ENCODE measurements at regions not wholly inside any gene's neighbourhood (a gene's known extent, or its start where the extent isn't known, plus 50 kb on each side); places are given as distances from the start of the nearest gene placed in this dataset.

- no peak for DNase-seq (ENCODE audit: low spot score)
These were observed 1355.7 kb upstream of the FAM98A start for GRCh38 chr2:34954758-34955157.

- DNase-seq (ENCODE audit: low spot score) = no peak
These were observed 1351.7 kb upstream of the FAM98A start for GRCh38 chr2:34950797-34951196.

DNA sequence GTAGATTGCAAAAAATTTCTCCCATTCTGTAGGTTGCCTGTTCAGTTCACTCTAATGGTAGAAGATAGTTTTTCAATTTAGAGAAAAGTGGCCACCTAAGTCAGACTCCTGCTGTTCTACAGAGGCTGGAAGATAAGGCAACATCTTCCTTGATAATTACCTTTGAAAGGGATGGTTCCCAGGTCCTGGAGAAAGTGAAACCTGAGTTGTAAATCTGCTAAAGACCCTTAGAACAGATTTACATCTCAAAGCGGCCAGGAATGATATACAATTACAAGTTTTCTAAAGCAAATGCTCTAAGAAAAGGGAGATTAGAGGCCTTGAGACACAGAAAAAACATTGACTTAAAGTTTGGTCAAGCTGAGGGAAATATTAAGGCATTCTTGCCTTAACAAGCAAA lies 1350.2 kb upstream of the FAM98A start:
- DNase-seq (ENCODE audit: low spot score) = no peak

DNA sequence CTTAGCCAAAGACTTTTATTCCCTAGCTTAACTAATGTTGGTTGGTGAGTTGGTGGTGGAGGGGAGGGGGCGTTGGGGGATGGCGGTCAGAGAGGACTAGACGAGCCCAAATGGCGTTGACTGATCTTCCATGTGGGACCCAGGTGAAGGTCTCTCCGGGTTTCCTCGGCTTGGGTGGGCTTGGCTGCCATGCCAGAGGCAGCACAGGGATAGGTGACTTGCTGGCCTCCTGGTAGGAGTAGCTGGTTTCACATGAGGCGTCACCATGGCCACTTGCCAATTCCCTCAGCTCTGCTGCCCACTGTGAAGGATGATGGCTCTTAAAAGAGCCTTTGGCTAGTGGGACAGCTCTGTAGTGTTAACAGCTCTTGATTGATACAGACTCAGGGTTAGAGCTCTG lies 1337.0 kb upstream of the FAM98A start:
- no peak for DNase-seq (ENCODE audit: low spot score)

DNA sequence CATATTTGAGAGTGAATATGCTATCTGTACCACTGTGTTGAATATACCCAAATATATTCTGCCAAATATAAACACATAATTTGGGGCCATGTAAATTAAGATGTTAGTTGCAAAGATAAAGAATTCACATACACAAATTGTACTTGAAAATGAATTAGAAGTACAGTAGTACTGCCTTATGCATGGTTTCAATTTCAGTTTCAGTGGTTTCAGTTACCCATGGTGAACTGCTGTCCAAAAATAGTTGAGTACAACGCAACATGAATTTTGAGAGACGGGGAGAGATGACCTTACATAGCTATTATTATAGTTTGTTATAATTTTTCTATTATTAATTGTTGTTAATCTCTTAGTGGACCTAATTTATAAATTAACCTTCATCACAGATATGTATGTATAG lies 1313.0 kb upstream of the FAM98A start:
- DNase-seq (ENCODE audit: low spot score) = no peak

DNA sequence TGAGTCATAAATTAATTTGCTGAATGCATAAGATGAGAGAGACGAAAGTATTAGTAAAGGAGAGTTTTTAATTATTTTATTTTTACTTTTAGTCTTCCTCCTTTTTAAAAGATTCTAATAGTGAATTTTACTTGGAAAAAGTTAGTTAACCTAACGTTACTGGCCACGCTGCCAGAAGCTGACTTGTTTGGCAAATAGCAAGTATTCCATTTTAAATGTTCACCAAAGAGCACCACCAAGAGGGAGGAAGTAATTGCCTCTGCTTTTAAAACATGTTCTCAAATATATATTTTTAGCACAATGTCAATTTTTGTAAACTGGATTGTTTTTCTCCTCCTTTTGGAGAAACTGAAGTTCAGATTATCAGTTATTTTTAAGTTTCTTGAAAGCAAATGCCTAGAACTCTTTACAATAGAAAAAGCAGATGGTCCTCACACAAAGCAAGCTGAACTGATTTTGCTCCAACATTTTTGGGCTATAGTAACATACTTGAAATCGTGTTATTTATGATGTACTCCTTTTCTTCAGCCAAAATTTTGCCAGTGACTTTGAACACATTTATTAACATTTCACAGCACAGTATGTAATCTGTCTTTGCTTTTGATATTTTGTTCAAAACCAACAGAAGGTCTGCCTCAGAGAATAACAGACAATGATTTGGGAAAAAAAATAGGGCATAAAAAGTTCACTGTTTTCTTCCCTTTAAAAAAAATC lies 1311.0 kb upstream of the FAM98A start:
- DNase-seq (ENCODE audit: low spot score) = no peak

DNA sequence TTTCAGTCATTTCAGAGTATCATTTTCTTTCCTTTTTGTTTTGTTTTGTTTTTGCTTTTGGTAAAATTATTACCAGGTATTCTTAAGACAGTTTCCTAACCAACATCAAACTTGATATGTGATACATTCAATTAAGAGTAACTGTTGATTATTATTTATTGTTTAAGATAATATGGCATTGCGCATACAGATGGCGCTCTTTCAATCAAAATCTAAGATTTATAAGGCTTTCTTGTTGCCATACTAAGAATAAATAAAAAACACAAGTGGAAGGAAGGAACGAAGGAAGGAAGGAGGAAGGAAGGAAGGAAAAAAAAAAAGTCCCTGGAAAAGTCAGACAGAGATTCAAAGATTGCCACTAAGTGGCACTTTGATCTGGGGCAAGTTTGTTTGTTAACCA lies 1308.7 kb upstream of the FAM98A start:
- no peak for DNase-seq (ENCODE audit: low spot score)

GRCh38 chr2:34901739-34902138 lies 1302.6 kb upstream of the FAM98A start:
- no peak for DNase-seq (ENCODE audit: low spot score)

GRCh38 chr2:34899079-34899478 lies 1300.0 kb upstream of the FAM98A start:
- DNase-seq (ENCODE audit: low spot score) = peak; percentile 58

- DNase-seq (ENCODE audit: low spot score) = no peak
These were observed 1293.7 kb upstream of the FAM98A start for GRCh38 chr2:34892766-34893165.

DNA sequence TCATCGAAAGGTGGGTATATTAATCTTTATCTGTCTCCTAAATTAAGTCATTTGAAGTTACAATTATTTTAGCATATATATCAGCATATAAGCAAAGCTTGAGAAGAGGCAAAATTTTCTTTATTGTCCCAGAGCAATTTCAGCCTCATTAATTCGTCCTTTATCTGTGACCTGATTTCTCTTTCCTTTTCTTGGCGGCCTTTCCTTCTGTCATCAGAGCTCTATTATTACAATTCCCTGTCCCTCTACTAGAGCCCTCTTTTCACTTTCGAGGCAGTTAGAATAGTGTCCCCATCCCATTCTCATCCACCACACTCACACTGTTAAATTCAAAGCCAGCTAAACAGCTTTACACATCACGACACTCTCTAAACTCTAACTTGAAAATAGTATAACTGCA lies 1293.2 kb upstream of the FAM98A start:
- no peak for DNase-seq (ENCODE audit: low spot score)

DNA sequence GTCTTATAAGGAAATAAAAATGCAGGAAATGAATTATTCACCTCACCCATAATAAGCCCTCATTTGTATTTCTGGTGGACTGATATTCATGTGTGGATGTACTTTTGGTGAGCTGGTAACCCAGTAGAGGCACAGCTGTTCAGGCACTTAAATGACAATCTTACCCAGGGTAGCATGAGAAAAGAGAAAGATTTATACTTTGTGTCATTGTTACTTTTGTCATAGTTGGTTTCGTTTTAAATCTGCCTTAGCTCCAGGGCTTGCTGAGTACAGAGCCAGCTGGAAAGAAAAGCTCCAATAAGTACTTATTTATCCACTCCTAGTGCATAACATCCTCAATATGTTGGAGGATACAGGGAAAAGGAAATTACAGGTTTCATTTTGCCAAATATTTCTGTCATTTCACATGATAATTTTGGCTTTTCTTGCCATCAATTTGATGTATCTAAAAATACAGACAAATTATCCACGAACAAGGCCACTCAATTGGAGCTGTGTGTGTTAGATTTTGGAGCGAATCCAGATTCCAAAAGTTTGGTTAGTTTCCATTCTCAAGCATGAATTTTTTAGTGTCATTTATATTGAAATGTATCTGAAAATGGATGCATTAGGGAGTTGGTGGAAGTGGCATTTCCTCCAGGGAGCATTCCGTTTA lies 1276.1 kb upstream of the FAM98A start:
- DNase-seq (ENCODE audit: low spot score) = no peak

DNA sequence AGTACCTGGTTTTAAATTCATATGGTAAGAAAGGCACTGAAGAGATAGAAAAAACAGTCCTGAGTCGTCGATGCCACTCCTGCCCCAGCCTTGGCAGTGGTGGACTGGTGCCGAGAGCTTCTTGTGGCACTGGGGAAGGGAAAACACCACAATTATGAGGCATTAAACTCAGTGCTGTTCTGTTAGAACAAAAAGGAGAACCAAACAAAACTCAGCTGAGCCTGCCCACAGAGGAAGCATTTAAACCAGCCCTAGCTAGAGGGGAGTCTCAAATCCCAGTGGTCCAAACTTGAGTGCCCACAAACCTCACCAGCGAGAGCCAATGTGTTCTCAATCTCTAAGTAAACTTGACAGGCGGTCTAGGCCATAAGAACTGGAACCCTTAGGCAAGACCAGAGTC lies 1254.5 kb upstream of the FAM98A start:
- no peak for DNase-seq (ENCODE audit: low spot score)

GRCh38 chr2:34851804-34852203 lies 1252.7 kb upstream of the FAM98A start:
- DNase-seq (ENCODE audit: low spot score) = no peak

DNA sequence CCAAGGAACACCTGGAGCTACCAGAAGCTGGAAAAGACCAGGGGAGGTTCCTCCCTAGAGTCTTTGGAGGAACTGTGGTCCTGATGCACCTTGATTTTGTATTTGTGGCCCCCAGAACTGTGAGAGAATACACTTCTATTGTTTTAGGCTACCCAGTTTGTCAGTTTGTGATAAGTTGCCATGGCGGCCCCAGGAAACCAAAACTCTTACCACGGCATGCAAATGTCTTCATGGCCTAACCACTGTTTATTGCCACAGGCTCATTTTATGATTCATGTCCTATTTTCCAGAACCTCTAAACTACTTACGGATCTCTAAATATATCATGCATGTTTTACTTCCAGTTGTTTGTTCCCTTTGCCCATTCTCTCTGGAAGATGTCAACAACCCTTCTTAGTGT lies 1250.7 kb upstream of the FAM98A start:
- DNase-seq (ENCODE audit: low spot score) = no peak

GRCh38 chr2:34848691-34849090 lies 1249.6 kb upstream of the FAM98A start:
- DNase-seq (ENCODE audit: low spot score) = no peak

DNA sequence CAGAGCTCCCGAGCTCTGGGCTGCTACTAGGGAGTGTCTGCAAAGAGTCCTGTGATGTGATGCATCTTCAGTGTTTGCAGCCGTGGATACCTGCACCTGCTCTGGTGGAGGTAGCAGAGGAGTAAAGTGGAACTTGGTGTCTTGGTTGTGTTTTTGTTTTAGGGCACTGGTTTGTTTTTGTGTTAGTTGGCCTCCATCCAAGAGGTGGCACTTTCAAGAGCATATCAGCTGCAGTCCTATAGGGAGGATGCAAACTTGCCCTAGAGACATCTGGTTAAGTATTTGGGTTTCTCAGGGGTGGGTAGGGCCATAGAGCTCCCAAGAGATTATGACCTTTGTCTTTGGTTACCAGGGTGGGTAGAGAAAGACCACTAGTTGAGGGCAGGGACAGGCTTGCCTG lies 1249.0 kb upstream of the FAM98A start:
- no peak for DNase-seq (ENCODE audit: low spot score)

- no peak for DNase-seq (ENCODE audit: low spot score)
These were observed 1245.5 kb upstream of the FAM98A start for GRCh38 chr2:34844629-34845028.

GRCh38 chr2:34838408-34838807 lies 1239.3 kb upstream of the FAM98A start:
- DNase-seq (ENCODE audit: low spot score) = no peak

DNA sequence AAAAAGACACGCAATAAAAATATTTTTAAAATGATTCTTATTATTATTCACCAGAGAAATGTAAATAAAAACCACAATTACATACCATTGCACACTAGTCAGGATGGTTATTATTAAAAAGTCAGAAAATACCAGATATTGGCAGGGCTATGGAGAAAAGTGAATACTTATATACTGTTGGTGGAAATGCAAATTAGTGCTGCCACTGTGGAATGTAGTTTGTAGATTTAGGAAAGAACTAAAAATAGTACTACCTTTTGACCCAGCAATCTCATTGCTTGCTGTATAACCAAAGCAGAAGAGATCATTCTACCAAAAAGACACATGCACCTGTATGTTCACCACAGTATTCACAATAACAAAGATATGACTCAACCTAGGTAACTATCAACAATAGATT lies 1237.3 kb upstream of the FAM98A start:
- DNase-seq (ENCODE audit: low spot score) = no peak

DNA sequence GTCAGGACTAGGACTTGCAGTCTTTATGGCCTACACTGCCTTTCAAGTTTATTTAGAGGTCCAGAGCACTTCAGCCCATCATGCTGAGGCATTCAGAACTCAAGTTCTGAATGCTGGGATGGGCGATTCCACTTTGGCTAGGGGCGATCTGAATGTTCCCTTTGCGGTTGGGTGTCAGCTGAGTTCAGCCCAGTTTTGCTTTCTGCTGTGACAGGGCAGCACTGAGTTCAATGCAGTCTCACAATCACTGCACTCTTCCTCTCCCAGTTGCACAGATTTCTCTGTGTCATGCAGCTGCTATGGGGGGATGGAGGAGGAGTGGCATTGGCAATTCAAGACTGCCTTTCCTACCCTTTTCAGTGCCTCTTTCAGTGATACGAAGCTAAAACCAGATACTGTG lies 1232.0 kb upstream of the FAM98A start:
- DNase-seq (ENCODE audit: low spot score) = no peak

- DNase-seq (ENCODE audit: low spot score) = no peak
These were observed 1229.4 kb upstream of the FAM98A start for GRCh38 chr2:34828481-34828880.

DNA sequence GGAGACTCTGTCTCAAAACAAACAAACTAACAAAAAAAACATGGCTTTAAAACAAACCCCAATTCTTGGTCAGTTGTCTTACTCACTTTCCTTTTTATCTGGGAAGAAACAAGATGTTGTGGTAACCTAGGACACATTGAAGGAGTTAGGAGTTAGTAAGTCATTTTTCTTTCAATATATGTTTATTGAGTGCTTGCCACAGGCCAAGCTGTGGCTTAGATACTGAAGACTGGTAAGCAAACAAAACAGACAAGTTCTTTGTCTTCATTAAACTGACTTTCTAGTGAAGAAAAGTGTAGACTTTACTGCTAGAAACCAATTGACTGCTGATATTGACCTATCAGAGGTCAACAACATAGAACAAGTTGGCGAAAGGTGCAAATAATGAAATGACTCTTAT lies 1228.3 kb upstream of the FAM98A start:
- DNase-seq (ENCODE audit: low spot score) = no peak

- DNase-seq (ENCODE audit: low spot score) = no peak
These were observed 1226.6 kb upstream of the FAM98A start for GRCh38 chr2:34825686-34826085.
